KMS-11 (cell line): ENCODE measurements at regions not wholly inside any gene's neighbourhood (a gene's known extent, or its start where the extent isn't known, plus 50 kb on each side); places are given as distances from the start of the nearest gene placed in this dataset.

Experiments used
- H2AFZ ChIP-seq: fragments of 200-600 bp; sonication (generic); 2 replicates; pipeline ENCODE4 v1.6.1; 2016; ENCODE audit warnings: antibody characterized with exemption, mixed run types, low read depth
- H3K27ac ChIP-seq: fragments of 200-600 bp; sonication (generic); 2 replicates; pipeline ENCODE4 v1.6.1; 2016; ENCODE audit warnings: mild to moderate bottlenecking, mixed run types
- H3K27me3 ChIP-seq: fragments of 200-600 bp; sonication (generic); 2 replicates; pipeline ENCODE4 v1.6.1; 2017; ENCODE audit warnings: mild to moderate bottlenecking, low read depth, mixed run types, moderate library complexity; ENCODE audit not compliant: insufficient read depth
- H3K36me3 ChIP-seq: fragments of 200-600 bp; sonication (generic); 2 replicates; pipeline ENCODE4 v1.6.1; 2017; ENCODE audit warnings: mild to moderate bottlenecking, mixed run types; ENCODE audit not compliant: insufficient read depth
- H3K4me1 ChIP-seq: fragments of 200-600 bp; sonication (generic); 2 replicates; pipeline ENCODE4 v1.6.1; 2016; ENCODE audit warnings: mild to moderate bottlenecking, low read depth, mixed run types; ENCODE audit not compliant: poor library complexity, severe bottlenecking
- H3K4me2 ChIP-seq: fragments of 200-600 bp; sonication (generic); 2 replicates; pipeline ENCODE4 v1.7.0; 2016; ENCODE audit warnings: mild to moderate bottlenecking, mixed run types
- H3K4me3 ChIP-seq: fragments of 200-600 bp; sonication (generic); IDR thresholded peaks from 2 replicates; pipeline ENCODE4 v1.6.1; 2017; ENCODE audit warnings: low read depth, low read length, mixed read lengths; ENCODE audit not compliant: insufficient read depth
- H3K79me2 ChIP-seq: fragments of 200-600 bp; sonication (generic); 2 replicates; pipeline ENCODE4 v1.6.1; 2016; ENCODE audit warnings: low read depth, mixed run types; ENCODE audit not compliant: insufficient read depth
- H3K9ac ChIP-seq: fragments of 200-600 bp; sonication (generic); 2 replicates; pipeline ENCODE4 v1.6.1; 2016; ENCODE audit warnings: mild to moderate bottlenecking, mixed run types
- H4K20me1 ChIP-seq: fragments of 200-600 bp; sonication (generic); 2 replicates; pipeline ENCODE4 v1.6.1; 2016; ENCODE audit warnings: mild to moderate bottlenecking, mixed run types; ENCODE audit not compliant: insufficient read depth
- CTCF ChIP-seq: fragments of 200-600 bp; sonication (generic); conservative IDR thresholded peaks from 2 replicates; pipeline ENCODE4 v1.6.1; 2017; ENCODE audit warnings: low read depth, mild to moderate bottlenecking, antibody characterized with exemption, low read length, moderate library complexity, mixed read lengths

DNA sequence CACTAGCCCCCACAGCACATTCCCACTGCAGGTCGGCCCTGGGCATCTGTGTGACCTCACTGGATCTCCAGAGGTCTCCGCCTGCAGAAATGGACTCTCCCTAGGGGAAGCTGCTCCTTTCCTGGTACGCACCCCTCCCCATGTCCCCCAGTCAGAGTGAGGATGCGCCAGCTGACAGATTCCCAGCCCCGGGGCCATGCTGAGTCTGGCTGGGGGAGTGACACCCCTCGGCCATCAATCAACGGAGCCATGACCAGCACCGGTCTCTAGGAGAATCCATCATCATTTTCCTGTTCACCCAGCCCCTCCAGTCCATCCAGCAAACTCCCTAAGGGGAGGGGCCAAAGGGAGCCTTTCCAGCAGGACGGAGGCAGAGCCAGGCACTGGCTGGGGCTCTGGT is 68.7 kb upstream of the PAX7 start:
- H3K4me3 ChIP-seq = no peak overlapping the region
- H3K4me1 ChIP-seq = no peaks in the 10 kb centered on the region
- no peak overlapping the region for H2AFZ ChIP-seq
- no peak overlapping the region for H3K9ac ChIP-seq
- peaks cover 23% of the 10 kb centered on the region for H3K27me3 ChIP-seq
- H4K20me1 ChIP-seq = no peaks in the 10 kb centered on the region
- no peak overlapping the region for H3K27ac ChIP-seq
- H3K79me2 ChIP-seq = no peaks in the 10 kb centered on the region
- TF ChIP-seq CTCF = no peak
- no peaks in the 10 kb centered on the region for H3K36me3 ChIP-seq
- H3K4me2 ChIP-seq = no peak overlapping the region

DNA sequence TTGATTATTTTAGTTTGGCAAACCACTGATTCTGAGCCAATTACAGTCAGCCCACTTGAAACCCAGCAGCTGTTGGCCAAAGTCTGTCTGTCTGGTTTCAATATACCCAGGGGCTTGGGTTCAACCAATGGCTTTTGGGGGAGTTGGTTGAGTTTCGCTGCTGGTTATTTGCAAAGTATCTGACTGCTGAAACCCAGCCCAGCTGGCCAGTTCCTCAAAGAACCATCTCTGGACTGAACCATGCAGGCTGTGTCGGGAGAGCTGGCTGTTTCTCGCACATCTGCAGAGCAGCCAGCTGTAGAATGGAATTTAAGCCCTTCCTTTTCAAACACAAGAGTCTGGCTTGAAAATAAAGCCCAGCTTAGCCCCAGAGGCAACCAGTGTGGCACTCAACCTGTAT is 66.0 kb upstream of the PAX7 start:
- no peak for TF ChIP-seq CTCF
- no peaks in the 10 kb centered on the region for H3K36me3 ChIP-seq
- H3K9ac ChIP-seq = no peak overlapping the region
- no peaks in the 10 kb centered on the region for H4K20me1 ChIP-seq
- H3K4me1 ChIP-seq = no peaks in the 10 kb centered on the region
- H3K27me3 ChIP-seq = peaks cover 9% of the 10 kb centered on the region
- no peak overlapping the region for H3K4me2 ChIP-seq
- no peak overlapping the region for H2AFZ ChIP-seq
- H3K4me3 ChIP-seq = no peak overlapping the region
- no peaks in the 10 kb centered on the region for H3K79me2 ChIP-seq
- H3K27ac ChIP-seq = no peak overlapping the region

DNA sequence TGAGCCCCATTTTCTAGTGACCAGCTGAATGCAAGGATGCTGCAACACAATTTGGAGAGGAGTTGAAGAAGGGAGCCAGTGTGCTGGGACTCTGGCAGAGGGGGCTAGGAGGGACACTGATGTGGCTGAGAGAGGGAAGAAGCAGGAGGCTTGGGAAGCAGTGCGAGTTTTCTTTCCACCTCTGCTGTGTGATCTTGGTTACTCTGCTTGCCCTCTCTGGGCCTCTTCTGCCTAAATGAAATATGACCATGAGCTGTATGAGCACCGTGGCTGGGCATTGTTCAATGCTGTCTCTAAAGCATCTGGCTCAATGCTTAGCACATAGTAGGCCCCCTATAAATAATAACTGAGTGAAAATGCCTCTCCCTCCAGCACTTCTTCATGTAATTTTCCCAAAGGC is 65.3 kb upstream of the PAX7 start:
- Histone ChIP-seq H3K4me1 (no peaks in the 10 kb centered on the region), H3K4me2 (no peak overlapping the region), H3K36me3 (no peaks in the 10 kb centered on the region), H3K27me3 (peaks cover 6% of the 10 kb centered on the region), H4K20me1 (no peaks in the 10 kb centered on the region), H3K9ac (no peak overlapping the region), H2AFZ (no peak overlapping the region), H3K4me3 (no peak overlapping the region), H3K27ac (no peak overlapping the region), H3K79me2 (no peaks in the 10 kb centered on the region)
- no peak for TF ChIP-seq CTCF

DNA sequence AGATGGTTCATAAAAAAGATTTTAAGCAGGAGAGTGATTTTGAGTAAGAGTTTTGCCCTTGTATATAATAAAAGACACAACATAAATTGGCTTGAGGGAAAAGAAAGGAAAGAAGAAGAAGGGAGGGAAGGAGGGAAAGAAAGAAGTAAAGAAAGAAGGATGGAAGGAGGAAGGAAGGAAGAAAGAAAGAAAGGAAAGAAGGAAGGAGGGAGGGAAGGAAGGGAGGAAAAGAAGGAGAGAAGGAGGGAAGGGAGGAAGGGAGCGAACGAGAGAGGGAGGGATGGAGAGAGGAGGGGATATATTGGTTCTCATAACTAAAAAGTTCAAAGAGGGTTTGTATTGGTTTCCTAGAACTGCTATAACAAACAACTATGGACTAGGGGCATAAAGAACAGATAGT is 62.2 kb upstream of the PAX7 start:
- Histone ChIP-seq H3K4me3 (no peak overlapping the region), H3K27ac (no peak overlapping the region), H3K4me1 (no peaks in the 10 kb centered on the region), H3K4me2 (no peak overlapping the region), H3K27me3 (no peaks in the 10 kb centered on the region; the same call in 1 of the 2 replicates), H3K79me2 (no peaks in the 10 kb centered on the region), H2AFZ (no peak overlapping the region), H3K9ac (no peak overlapping the region), H4K20me1 (no peaks in the 10 kb centered on the region), H3K36me3 (no peaks in the 10 kb centered on the region)
- no peak for TF ChIP-seq CTCF

DNA sequence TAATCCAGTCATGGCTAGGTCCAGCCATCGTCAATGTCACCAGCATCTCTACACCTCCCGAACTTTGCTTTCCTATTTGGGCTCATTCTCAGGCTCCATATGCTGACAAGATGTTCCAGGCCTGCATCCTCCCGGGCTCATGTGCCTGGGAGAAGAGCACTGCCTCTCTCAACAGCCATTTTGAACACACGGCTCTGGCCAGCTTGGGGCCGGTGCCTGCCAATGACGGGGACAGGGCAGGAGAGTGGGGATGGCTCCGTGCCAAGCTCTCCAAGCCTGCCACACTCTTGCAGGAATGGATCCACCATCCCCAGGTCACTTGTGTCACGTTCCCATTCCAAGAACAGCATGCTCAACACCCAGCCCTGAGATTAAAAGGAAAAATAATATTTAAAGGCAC is 61.4 kb upstream of the PAX7 start:
- Histone ChIP-seq H3K4me3 (no peak overlapping the region), H4K20me1 (no peaks in the 10 kb centered on the region), H3K4me2 (no peak overlapping the region), H3K4me1 (no peaks in the 10 kb centered on the region), H3K27me3 (no peaks in the 10 kb centered on the region; the same call in 1 of the 2 replicates), H3K79me2 (no peaks in the 10 kb centered on the region), H2AFZ (no peak overlapping the region), H3K36me3 (no peaks in the 10 kb centered on the region), H3K9ac (no peak overlapping the region), H3K27ac (no peak overlapping the region)
- no peak for TF ChIP-seq CTCF
